ENCODE measurements at regions not wholly inside any gene's neighbourhood (a gene's known extent, or its start where the extent isn't known, plus 50 kb on each side); places are given as distances from the start of the nearest gene placed in this dataset.

DNA sequence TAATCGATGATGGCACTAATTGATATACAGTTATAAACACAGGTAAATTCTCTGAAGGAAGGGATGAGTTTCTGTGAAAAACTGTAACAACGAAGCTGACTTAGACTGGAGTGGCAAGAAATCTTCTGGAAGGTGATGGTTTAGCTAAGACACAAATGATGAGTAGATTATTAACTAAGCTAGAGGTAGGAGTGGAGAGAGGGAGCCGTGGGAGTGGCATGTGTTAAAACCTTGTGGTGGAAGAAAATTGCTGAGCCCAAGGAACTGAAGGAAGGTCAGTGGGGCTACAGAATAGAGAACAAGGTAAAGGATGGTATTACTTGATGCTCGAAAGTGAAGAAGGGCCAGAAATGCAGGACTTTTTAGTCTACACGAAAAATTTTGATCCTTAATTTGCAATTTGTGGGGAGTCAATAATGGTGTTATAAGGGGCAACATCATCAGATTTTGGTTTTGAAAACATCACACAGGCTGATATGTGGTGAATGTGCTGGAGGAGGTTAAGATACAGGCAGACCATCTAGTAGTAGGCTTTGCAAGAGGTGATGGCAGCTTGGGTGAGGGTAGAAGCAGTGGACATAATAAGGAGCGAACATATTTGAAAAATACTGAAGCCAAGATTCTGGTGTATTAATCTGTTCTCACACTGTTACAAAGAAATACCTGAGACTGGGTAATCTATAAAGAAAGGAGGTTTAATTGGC is 93.8 kb downstream of the S1PR1 start:
- intact Hi-C loops (cut with DNase I) = no loop called here
- Histone ChIP-seq H3K4me1 (no peaks in the 10 kb centered on the region), H3K36me3 (no peaks in the 10 kb centered on the region), H3K27ac (replicated peaks in 1 of 4) (no peak overlapping the region), H3K27me3 (no peaks in the 10 kb centered on the region), H3K4me3 (no peak overlapping the region), H3K9me3 (no peaks in the 10 kb centered on the region)
- WGBS = 78% methylated on average over 6 of the region's 6 CpGs
- no peak for TF ChIP-seq POLR2A (IDR thresholded peaks at IDR 0.05; ENCODE audit: low read depth)
- TF ChIP-seq EP300 (IDR thresholded peaks at IDR 0.05) = no peak
- TF ChIP-seq, protein P1, sequence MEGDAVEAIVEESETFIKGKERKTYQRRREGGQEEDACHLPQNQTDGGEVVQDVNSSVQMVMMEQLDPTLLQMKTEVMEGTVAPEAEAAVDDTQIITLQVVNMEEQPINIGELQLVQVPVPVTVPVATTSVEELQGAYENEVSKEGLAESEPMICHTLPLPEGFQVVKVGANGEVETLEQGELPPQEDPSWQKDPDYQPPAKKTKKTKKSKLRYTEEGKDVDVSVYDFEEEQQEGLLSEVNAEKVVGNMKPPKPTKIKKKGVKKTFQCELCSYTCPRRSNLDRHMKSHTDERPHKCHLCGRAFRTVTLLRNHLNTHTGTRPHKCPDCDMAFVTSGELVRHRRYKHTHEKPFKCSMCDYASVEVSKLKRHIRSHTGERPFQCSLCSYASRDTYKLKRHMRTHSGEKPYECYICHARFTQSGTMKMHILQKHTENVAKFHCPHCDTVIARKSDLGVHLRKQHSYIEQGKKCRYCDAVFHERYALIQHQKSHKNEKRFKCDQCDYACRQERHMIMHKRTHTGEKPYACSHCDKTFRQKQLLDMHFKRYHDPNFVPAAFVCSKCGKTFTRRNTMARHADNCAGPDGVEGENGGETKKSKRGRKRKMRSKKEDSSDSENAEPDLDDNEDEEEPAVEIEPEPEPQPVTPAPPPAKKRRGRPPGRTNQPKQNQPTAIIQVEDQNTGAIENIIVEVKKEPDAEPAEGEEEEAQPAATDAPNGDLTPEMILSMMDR (IDR thresholded peaks at IDR 0.05) = no peak
- no peak for TF ChIP-seq POLR2AphosphoS5 (IDR thresholded peaks at IDR 0.05)
- DNase-seq (ENCODE audit: extremely low spot score) = peak; percentile 39

DNA sequence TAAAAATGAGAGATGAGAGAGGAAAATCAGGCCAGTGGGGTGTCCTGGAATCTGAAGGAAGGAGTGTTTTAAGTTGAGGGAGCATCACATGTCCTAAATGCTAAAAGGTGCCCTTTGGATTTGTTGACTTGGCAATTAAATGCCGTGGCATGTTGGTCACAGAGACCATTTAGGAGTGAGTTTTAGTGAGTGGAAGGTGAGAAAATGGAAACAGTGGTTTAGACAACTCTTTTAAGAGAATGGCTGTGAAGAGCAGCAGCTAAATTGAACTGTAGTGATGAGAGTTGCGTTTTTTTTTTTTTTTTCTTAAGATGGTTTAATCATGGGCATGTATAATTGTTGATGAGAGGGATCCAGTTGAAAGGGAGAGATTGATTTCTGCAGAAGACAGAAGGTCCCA is 95.0 kb downstream of the S1PR1 start:
- TF ChIP-seq POLR2AphosphoS5 (IDR thresholded peaks at IDR 0.05) = no peak

DNA sequence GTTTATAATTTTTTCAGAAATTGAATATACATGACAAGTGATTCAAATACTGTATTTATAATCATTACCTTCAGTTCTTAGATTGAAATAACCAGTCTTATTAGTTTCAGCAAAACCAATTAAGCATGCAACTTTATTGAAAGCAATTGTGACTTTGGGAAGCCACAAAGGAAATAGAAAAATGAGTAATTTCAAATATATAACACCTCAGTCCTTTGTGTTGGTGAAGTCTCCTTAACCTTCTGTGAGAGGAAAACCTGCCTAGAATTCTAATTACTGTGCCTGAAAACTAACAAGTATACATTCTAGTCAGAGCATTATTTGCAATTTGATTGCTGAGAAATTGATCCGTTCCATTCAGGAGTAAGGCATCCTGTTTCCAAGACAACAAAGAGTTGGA is 95.8 kb downstream of the S1PR1 start:
- H3K9me3 ChIP-seq = no peaks in the 10 kb centered on the region
- DNase-seq (ENCODE audit: extremely low spot score) = no peak
- TF ChIP-seq EP300 (IDR thresholded peaks at IDR 0.05) (no peak), POLR2A (IDR thresholded peaks at IDR 0.05; ENCODE audit: low read depth) (no peak)
- TF ChIP-seq, protein P1 (IDR thresholded peaks at IDR 0.05) = no peak
- WGBS = 88% methylated on average over 1 of the region's 1 CpG
- no peaks in the 10 kb centered on the region for H3K27me3 ChIP-seq
- no peak overlapping the region for H3K4me3 ChIP-seq
- H3K27ac ChIP-seq (replicated peaks in 1 of 4) = no peak overlapping the region
- H3K4me1 ChIP-seq = no peaks in the 10 kb centered on the region
- no peaks in the 10 kb centered on the region for H3K36me3 ChIP-seq
- intact Hi-C loops (cut with DNase I) = no loop called here

More for the DNA sequence above, 95.0 kb downstream of the S1PR1 start:
- WGBS = 90% methylated on average over 2 of the region's 2 CpGs
- no peaks in the 10 kb centered on the region for H3K4me1 ChIP-seq
- no peaks in the 10 kb centered on the region for H3K9me3 ChIP-seq
- peak; percentile 29 for DNase-seq (ENCODE audit: extremely low spot score)
- no peaks in the 10 kb centered on the region for H3K27me3 ChIP-seq
- no peak overlapping the region for H3K4me3 ChIP-seq
- intact Hi-C loops (cut with DNase I) = no loop called here
- no peaks in the 10 kb centered on the region for H3K36me3 ChIP-seq
- H3K27ac ChIP-seq (replicated peaks in 1 of 4) = no peak overlapping the region

GRCh38 chr1:101333186-101333585 is 96.4 kb downstream of the S1PR1 start:
- intact Hi-C loops (cut with DNase I) = no loop called here
- Histone ChIP-seq H3K27ac (replicated peaks in 1 of 4) (no peak overlapping the region), H3K9me3 (no peaks in the 10 kb centered on the region), H3K36me3 (no peaks in the 10 kb centered on the region), H3K4me3 (no peak overlapping the region), H3K4me1 (no peaks in the 10 kb centered on the region), H3K27me3 (no peaks in the 10 kb centered on the region)
- 73% methylated on average over 4 of the region's 4 CpGs for WGBS
- TF ChIP-seq POLR2AphosphoS5 (IDR thresholded peaks at IDR 0.05) = no peak
- TF ChIP-seq EP300 (IDR thresholded peaks at IDR 0.05) = no peak
- TF ChIP-seq, protein P1 (IDR thresholded peaks at IDR 0.05) = no peak
- TF ChIP-seq POLR2A (IDR thresholded peaks at IDR 0.05; ENCODE audit: low read depth) = no peak
- DNase-seq (ENCODE audit: extremely low spot score) = no peak

DNA sequence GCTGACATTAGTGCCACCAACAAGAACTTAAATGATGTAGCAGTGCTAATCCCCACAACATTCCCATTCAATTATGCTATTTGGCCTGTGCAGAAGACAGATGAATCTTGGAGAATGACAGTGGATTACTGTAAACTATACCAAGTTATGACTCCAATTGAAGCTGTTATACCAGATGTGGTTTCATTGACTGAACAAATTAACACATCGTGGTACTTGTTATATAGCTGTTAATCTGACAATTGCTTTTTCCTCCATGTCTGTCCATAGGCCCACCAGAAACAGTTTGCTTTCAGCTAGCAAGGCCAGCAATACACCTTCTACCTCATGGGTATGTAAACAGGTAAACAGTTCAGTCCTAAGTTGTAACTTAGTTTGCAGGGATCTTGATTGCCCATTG is 101.1 kb downstream of the S1PR1 start:
- no peak overlapping the region for H3K27ac ChIP-seq (replicated peaks in 1 of 4)
- intact Hi-C loops (cut with DNase I) = no loop called here
- H3K9me3 ChIP-seq = peaks cover 0 to 10% (median 2%) of the 10 kb centered on the region in 4 donors
- H3K27me3 ChIP-seq = no peaks in the 10 kb centered on the region
- H3K4me1 ChIP-seq = no peaks in the 10 kb centered on the region
- TF ChIP-seq POLR2A (IDR thresholded peaks at IDR 0.05; ENCODE audit: low read depth) (no peak), POLR2AphosphoS5 (IDR thresholded peaks at IDR 0.05) (no peak)
- H3K36me3 ChIP-seq = no peaks in the 10 kb centered on the region
- H3K4me3 ChIP-seq = no peak overlapping the region
- DNase-seq (ENCODE audit: extremely low spot score) = peak; percentile 8
- WGBS = 100% methylated on average over 1 of the region's 1 CpG
